HepG2 (cell line): ENCODE measurements at regions not wholly inside any gene's neighbourhood (a gene's known extent, or its start where the extent isn't known, plus 50 kb on each side); places are given as distances from the start of the nearest gene placed in this dataset.

Experiments used
- ATAC-seq: fragments of 200-7000 bp; cut with Tn5 transposase; 3 replicates; pipeline ENCODE4 v1.9.1; 2020; ENCODE audit warnings: mild to moderate bottlenecking, moderate library complexity
- BruUV-seq: library from RNA; stranded (reverse); fragments of 400-500 nt; replicated peaks from 2 replicates; lab custom pipeline; 2021; lab: Mats Ljungman, UMichigan
- CTCF ChIA-PET: fragments of 300-600 bp; formaldehyde crosslinking; extraction: SDS; loops from one replicate; lab custom pipeline; 2021; ENCODE audit warnings: low total read pairs, inconsistent platforms, low intra/inter-chr PET ratio; lab: Yijun Ruan, JAX
- POLR2A ChIA-PET: fragments of 350-600 bp; sonication (Branson Sonifier 250); formaldehyde crosslinking; loops from one replicate; lab custom pipeline; 2020; ENCODE audit warnings: antibody characterized with exemption, inconsistent platforms; lab: Yijun Ruan, JAX
- DNase-seq: peaks from one replicate; pipeline ENCODE4 v3.0.0-alpha.2; 2015; ENCODE audit warnings: low spot score
- FAIRE-seq: peaks from 3 replicates; lab custom pipeline; 2011; peaks lifted over from hg19 to GRCh38; lab: Jason Lieb, UNC
- H2AFZ ChIP-seq: one replicate; pipeline ENCODE4 v1.6.1; 2011; ENCODE audit warnings: low read length, inconsistent platforms
- H3K27ac ChIP-seq: fragments of 300-600 bp; 3 replicates; pipeline ENCODE4 v1.8.0; 2011; ENCODE audit warnings: mixed run types, mild to moderate bottlenecking, mixed read lengths, low read length, inconsistent platforms; ENCODE audit not compliant: insufficient read depth; ENCODE audit errors: extremely low read length
- H3K27me3 ChIP-seq, 2 experiments: fragments of 200-600 bp in 1 of 2; 2 replicates in 1 of 2; 3 replicates in 1 of 2; pipeline versions ENCODE4 v1.6.0 to v1.8.0; 2011; ENCODE audit warnings: low read length in 2 of 2, mild to moderate bottlenecking in 2 of 2, moderate library complexity in 2 of 2, inconsistent platforms in 1 of 2; ENCODE audit not compliant: insufficient read depth in 2 of 2, control insufficient read depth in 1 of 2
- H3K36me3 ChIP-seq, 2 experiments: fragments of 200-600 bp in 1 of 2; replicated peaks in 1 of 2; 2 replicates in 1 of 2; 3 replicates in 1 of 2; pipeline versions ENCODE4 v1.5.1 to v1.8.0; 2011; ENCODE audit warnings: low read length in 2 of 2, inconsistent platforms in 1 of 2; ENCODE audit not compliant: insufficient read depth in 2 of 2, control insufficient read depth in 1 of 2
- H3K4me1 ChIP-seq: 2 replicates; pipeline ENCODE4 v1.5.1; 2012; ENCODE audit warnings: low read length, inconsistent platforms; ENCODE audit not compliant: insufficient read depth
- H3K4me2 ChIP-seq: 2 replicates; pipeline ENCODE4 v1.6.0; 2011; ENCODE audit warnings: low read depth, low read length, inconsistent platforms
- H3K4me3 ChIP-seq, 3 experiments: fragments of 200-600 bp in 1 of 3; sonication (generic), shearing (Covaris generic) in 1 of 3; replicated peaks in 1 of 3; 2 replicates each; pipeline ENCODE4 v1.5.1; 2011 to 2016; ENCODE audit warnings: low read length in 3 of 3, inconsistent platforms in 2 of 3, low read depth in 2 of 3, mild to moderate bottlenecking in 2 of 3, control low read depth in 1 of 3, mixed read lengths in 1 of 3; ENCODE audit not compliant: insufficient read depth in 1 of 3
- H3K79me2 ChIP-seq: one replicate; pipeline ENCODE4 v1.6.1; 2011; ENCODE audit warnings: low read length, inconsistent platforms; ENCODE audit not compliant: insufficient read depth
- H3K9ac ChIP-seq: 2 replicates; pipeline ENCODE4 v1.6.0; 2011; ENCODE audit warnings: mild to moderate bottlenecking, low read depth, low read length, inconsistent platforms; ENCODE audit not compliant: insufficient read depth
- H3K9me3 ChIP-seq: 2 replicates; pipeline ENCODE4 v1.5.1; 2012; ENCODE audit warnings: mild to moderate bottlenecking, low read length
- H4K20me1 ChIP-seq: 2 replicates; pipeline ENCODE4 v1.6.0; 2011; ENCODE audit warnings: inconsistent platforms, mild to moderate bottlenecking, low read length, moderate library complexity; ENCODE audit not compliant: insufficient read depth
- EP300 ChIP-seq, 3 experiments: sonication (generic) in 1 of 3; formaldehyde crosslinking in 1 of 3; IDR thresholded peaks; 2 replicates each; pipeline versions ENCODE4 v1.5.1 to v1.6.1; 2011 to 2020; ENCODE audit warnings: low read depth in 2 of 3, low read length in 2 of 3, borderline replicate concordance in 1 of 3, improper control_type of control experiment in 1 of 3, mild to moderate bottlenecking in 1 of 3, missing genetic modification reagents in 1 of 3, moderate library complexity in 1 of 3
- NFYC ChIP-seq: IDR thresholded peaks from 2 replicates; pipeline ENCODE4 v1.6.1; 2016; ENCODE audit warnings: missing genetic modification reagents, missing compliant biosample characterization
- RBM22 ChIP-seq: fragments of 200-400 bp; formaldehyde crosslinking; optimal IDR thresholded peaks from 2 replicates; pipeline ENCODE3; 2017; ENCODE audit warnings: mild to moderate bottlenecking, low read length, moderate library complexity
- SP4 ChIP-seq: sonication (generic); formaldehyde crosslinking; IDR thresholded peaks from 2 replicates; pipeline ENCODE4 v1.8.1; 2023; ENCODE audit warnings: mild to moderate bottlenecking, missing genetic modification reagents
- ZC3H13 ChIP-seq: sonication (generic); formaldehyde crosslinking; IDR thresholded peaks from 2 replicates; pipeline ENCODE4 v1.8.1; 2023; ENCODE audit warnings: mild to moderate bottlenecking, missing genetic modification reagents, moderate library complexity
- ZFP36L2 ChIP-seq: sonication (generic); formaldehyde crosslinking; IDR thresholded peaks from 2 replicates; pipeline ENCODE4 v1.4.0; 2020; ENCODE audit warnings: missing genetic modification reagents
- ZNF567 ChIP-seq: sonication (generic); formaldehyde crosslinking; IDR thresholded peaks from 2 replicates; pipeline ENCODE4 v1.8.1; 2023; ENCODE audit warnings: mild to moderate bottlenecking, missing genetic modification reagents, borderline replicate concordance
- ZSCAN30 ChIP-seq: sonication (generic); formaldehyde crosslinking; IDR thresholded peaks from 2 replicates; pipeline ENCODE4 v1.5.0; 2020; ENCODE audit warnings: mild to moderate bottlenecking, missing genetic modification reagents
- WGBS: methylation state at CpG from one replicate; pipeline ENCODE4 v1.1.6; 2017; ENCODE audit warnings: low lambda C conversion rate; 5-methylcytosine and 5-hydroxymethylcytosine counted together
- in situ Hi-C: cut with HindIII; loops from 2 replicates; pipeline ENCODE4 v1.10.0; 2017; ENCODE audit warnings: low pct_unique_long_range_greater_than_20kb; ENCODE audit not compliant: extremely low pct_ligation_motif_present
- intact Hi-C: fragments of 100-400 bp; cut with micrococcal nuclease; formaldehyde crosslinking; loops from one replicate; pipeline ENCODE4 v1.10.0; 2022; ENCODE audit not compliant: unreplicated experiment
- TF ChIP-seq, protein P1 (sequence below): sonication (generic); formaldehyde crosslinking; IDR thresholded peaks from 2 replicates; pipeline ENCODE4 v1.5.0; 2020; ENCODE audit warnings: missing genetic modification reagents, mild to moderate bottlenecking, borderline replicate concordance
- TF ChIP-seq, protein P2 (sequence below): sonication (generic); formaldehyde crosslinking; IDR thresholded peaks from 2 replicates; pipeline ENCODE4 v1.5.1; 2020; ENCODE audit warnings: missing genetic modification reagents, mild to moderate bottlenecking, borderline replicate concordance
- TF ChIP-seq, protein P3 (sequence below): sonication (generic); formaldehyde crosslinking; IDR thresholded peaks from 2 replicates; pipeline ENCODE4 v1.4.0; 2020; ENCODE audit warnings: missing genetic modification reagents, borderline replicate concordance
- TF ChIP-seq, protein P4 (sequence below): IDR thresholded peaks from 2 replicates; pipeline ENCODE4 v1.6.1; 2016; ENCODE audit warnings: mild to moderate bottlenecking

DNA sequence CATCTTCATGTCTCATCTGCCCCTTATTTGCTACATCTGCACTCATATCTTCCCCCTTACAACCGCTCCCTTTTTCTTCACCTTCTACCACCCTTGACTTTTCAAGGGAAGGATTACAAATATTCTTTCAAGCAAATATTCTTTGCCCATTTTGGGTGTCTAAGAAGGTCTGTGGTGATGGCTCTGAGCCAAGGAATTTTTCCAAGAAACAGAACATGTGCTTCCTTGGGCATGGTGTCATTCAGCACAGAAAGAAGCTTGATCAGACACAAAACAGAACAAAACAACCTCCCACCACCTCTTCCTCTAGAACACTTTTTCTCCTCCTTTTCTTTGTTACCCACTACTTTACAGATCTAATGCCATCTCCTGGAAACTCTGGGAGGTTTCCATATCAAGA lies 313.7 kb downstream of the SATB2 start:
- DNase-seq (no peak), FAIRE-seq (no peak), ATAC-seq (no peak)
- intact Hi-C loops = no loop called here
- H4K20me1 ChIP-seq = no peaks in the 10 kb centered on the region
- no TSS peak for BruUV-seq
- POLR2A ChIA-PET = no interaction called here
- H3K27ac ChIP-seq = no peak overlapping the region
- H3K4me3 ChIP-seq = no peak overlapping the region
- H3K27me3 ChIP-seq = no peaks in the 10 kb centered on the region
- in situ Hi-C loops = no loop called here
- no peak overlapping the region for H3K9ac ChIP-seq
- no peaks in the 10 kb centered on the region for H3K4me1 ChIP-seq
- TF ChIP-seq ZC3H13 (CRISPR knock-in tag) (no peak), NFYC (no peak), ZFP36L2 (CRISPR knock-in tag) (no peak), EP300 (IDR thresholded peaks at IDR 0.05; ENCODE audit: low read depth in 2 of 2, low read length in 2 of 2) (no peak), EP300 (CRISPR knock-in tag; IDR thresholded peaks at IDR 0.05; ENCODE audit: borderline replicate concordance) (no peak), RBM22 (no peak), SP4 (CRISPR knock-in tag) (no peak), ZNF567 (CRISPR knock-in tag) (no peak), ZSCAN30 (no peak)
- TF ChIP-seq, protein P1, sequence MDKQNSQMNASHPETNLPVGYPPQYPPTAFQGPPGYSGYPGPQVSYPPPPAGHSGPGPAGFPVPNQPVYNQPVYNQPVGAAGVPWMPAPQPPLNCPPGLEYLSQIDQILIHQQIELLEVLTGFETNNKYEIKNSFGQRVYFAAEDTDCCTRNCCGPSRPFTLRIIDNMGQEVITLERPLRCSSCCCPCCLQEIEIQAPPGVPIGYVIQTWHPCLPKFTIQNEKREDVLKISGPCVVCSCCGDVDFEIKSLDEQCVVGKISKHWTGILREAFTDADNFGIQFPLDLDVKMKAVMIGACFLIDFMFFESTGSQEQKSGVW (CRISPR knock-in tag) = no peak
- TF ChIP-seq, protein P2, sequence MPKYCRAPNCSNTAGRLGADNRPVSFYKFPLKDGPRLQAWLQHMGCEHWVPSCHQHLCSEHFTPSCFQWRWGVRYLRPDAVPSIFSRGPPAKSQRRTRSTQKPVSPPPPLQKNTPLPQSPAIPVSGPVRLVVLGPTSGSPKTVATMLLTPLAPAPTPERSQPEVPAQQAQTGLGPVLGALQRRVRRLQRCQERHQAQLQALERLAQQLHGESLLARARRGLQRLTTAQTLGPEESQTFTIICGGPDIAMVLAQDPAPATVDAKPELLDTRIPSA (CRISPR knock-in tag) = no peak
- TF ChIP-seq, protein P3, sequence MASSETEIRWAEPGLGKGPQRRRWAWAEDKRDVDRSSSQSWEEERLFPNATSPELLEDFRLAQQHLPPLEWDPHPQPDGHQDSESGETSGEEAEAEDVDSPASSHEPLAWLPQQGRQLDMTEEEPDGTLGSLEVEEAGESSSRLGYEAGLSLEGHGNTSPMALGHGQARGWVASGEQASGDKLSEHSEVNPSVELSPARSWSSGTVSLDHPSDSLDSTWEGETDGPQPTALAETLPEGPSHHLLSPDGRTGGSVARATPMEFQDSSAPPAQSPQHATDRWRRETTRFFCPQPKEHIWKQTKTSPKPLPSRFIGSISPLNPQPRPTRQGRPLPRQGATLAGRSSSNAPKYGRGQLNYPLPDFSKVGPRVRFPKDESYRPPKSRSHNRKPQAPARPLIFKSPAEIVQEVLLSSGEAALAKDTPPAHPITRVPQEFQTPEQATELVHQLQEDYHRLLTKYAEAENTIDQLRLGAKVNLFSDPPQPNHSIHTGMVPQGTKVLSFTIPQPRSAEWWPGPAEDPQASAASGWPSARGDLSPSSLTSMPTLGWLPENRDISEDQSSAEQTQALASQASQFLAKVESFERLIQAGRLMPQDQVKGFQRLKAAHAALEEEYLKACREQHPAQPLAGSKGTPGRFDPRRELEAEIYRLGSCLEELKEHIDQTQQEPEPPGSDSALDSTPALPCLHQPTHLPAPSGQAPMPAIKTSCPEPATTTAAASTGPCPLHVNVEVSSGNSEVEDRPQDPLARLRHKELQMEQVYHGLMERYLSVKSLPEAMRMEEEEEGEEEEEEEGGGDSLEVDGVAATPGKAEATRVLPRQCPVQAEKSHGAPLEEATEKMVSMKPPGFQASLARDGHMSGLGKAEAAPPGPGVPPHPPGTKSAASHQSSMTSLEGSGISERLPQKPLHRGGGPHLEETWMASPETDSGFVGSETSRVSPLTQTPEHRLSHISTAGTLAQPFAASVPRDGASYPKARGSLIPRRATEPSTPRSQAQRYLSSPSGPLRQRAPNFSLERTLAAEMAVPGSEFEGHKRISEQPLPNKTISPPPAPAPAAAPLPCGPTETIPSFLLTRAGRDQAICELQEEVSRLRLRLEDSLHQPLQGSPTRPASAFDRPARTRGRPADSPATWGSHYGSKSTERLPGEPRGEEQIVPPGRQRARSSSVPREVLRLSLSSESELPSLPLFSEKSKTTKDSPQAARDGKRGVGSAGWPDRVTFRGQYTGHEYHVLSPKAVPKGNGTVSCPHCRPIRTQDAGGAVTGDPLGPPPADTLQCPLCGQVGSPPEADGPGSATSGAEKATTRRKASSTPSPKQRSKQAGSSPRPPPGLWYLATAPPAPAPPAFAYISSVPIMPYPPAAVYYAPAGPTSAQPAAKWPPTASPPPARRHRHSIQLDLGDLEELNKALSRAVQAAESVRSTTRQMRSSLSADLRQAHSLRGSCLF (CRISPR knock-in tag) = no peak
- TF ChIP-seq, protein P4, sequence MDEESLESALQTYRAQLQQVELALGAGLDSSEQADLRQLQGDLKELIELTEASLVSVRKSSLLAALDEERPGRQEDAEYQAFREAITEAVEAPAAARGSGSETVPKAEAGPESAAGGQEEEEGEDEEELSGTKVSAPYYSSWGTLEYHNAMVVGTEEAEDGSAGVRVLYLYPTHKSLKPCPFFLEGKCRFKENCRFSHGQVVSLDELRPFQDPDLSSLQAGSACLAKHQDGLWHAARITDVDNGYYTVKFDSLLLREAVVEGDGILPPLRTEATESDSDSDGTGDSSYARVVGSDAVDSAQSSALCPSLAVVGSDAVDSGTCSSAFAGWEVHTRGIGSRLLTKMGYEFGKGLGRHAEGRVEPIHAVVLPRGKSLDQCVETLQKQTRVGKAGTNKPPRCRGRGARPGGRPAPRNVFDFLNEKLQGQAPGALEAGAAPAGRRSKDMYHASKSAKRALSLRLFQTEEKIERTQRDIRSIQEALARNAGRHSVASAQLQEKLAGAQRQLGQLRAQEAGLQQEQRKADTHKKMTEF (CRISPR knock-in tag) = no peak
- H3K79me2 ChIP-seq = no peaks in the 10 kb centered on the region
- no peak overlapping the region for H3K4me2 ChIP-seq
- no peak overlapping the region for H2AFZ ChIP-seq
- 0% methylated on average over 1 of the region's 1 CpG for WGBS
- no peaks in the 10 kb centered on the region for H3K9me3 ChIP-seq
- CTCF ChIA-PET = no interaction called here
- H3K36me3 ChIP-seq = no peaks in the 10 kb centered on the region
